ENCODE measurements at regions not wholly inside any gene's neighbourhood (a gene's known extent, or its start where the extent isn't known, plus 50 kb on each side); places are given as distances from the start of the nearest gene placed in this dataset.

- TF ChIP-seq POLR2A (IDR thresholded peaks at IDR 0.05), result no peak
- TF ChIP-seq CTCF (IDR thresholded peaks at IDR 0.05), result no peak
Measured at GRCh38 chr14:56885825-56886224, 75.5 kb upstream of the OTX2 start.

All from right lobe of liver (tissue), 4 donors.